ENCODE measurements at regions not wholly inside any gene's neighbourhood (a gene's known extent, or its start where the extent isn't known, plus 50 kb on each side); places are given as distances from the start of the nearest gene placed in this dataset.
A peak's percentile ranks its signal among the peaks of the same experiment; 100 is the strongest.

- no peak overlapping the region for H3K4me3 ChIP-seq (ENCODE audit: low read depth, low read length)
- no peak overlapping the region for H3K4me3 Mint-ChIP-seq
- H3K4me1 ChIP-seq (ENCODE audit: control insufficient read depth, insufficient read depth, low read length, poor library complexity, severe bottlenecking): no peaks in the 10 kb centered on the region
- no peaks in the 10 kb centered on the region for H3K36me3 Mint-ChIP-seq
- H3K27ac Mint-ChIP-seq: no peak overlapping the region
- no peaks in the 10 kb centered on the region for H3K9me3 Mint-ChIP-seq
- H3K27ac ChIP-seq (ENCODE audit: insufficient read depth, low read length, poor library complexity, severe bottlenecking): no peak overlapping the region
- DNase-seq (no peak), ATAC-seq (ENCODE audit: low read depth in 2 of 2) (no peak)
- H3K27me3 ChIP-seq (ENCODE audit: control insufficient read depth, insufficient read depth, low read length): no peaks in the 10 kb centered on the region
- H3K4me1 Mint-ChIP-seq: peaks cover 0 to 8% (median 4%) of the 10 kb centered on the region in 4 donors
- H3K36me3 ChIP-seq (ENCODE audit: control insufficient read depth, insufficient read depth, low read length): no peaks in the 10 kb centered on the region
- H3K27me3 Mint-ChIP-seq: peaks cover 16% of the 10 kb centered on the region
- no peaks in the 10 kb centered on the region for H3K9me3 ChIP-seq (ENCODE audit: control insufficient read depth in 2 of 2, low read length in 2 of 2)
Measured at GRCh38 chr6:134627707-134628106, 309.8 kb upstream of the SGK1 start.

DNA sequence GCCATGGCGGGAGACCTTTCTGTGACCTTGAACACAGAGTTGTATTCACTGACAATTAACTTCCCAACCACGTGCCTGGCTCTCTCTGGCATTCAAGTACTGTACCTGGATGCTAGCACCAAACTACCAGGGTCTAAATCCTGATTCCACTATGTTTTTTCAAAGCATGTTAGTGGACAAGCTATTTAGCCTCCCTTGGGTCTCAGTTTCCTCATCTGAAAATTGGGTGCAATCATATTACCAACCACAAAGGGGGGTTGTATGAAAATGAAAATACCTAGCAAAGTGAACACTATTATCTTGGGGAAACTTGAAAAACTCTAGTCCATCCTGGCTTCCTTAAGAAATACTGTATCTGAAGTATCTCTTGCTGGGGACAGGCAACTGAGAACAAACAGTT, 308.7 kb upstream of the SGK1 start:
- Mint-ChIP-seq H3K4me1 (peaks cover 0 to 2% (median 0%) of the 10 kb centered on the region in 4 donors), H3K27me3 (peaks cover 14% of the 10 kb centered on the region), H3K4me3 (no peak overlapping the region), H3K9me3 (no peaks in the 10 kb centered on the region), H3K36me3 (no peaks in the 10 kb centered on the region), H3K27ac (no peak overlapping the region)
- no peak overlapping the region for H3K27ac ChIP-seq (ENCODE audit: insufficient read depth, low read length, poor library complexity, severe bottlenecking)
- no peaks in the 10 kb centered on the region for H3K4me1 ChIP-seq (ENCODE audit: control insufficient read depth, insufficient read depth, low read length, poor library complexity, severe bottlenecking)
- H3K9me3 ChIP-seq (ENCODE audit: control insufficient read depth in 2 of 2, low read length in 2 of 2): no peaks in the 10 kb centered on the region
- DNase-seq: no peak
- ATAC-seq (ENCODE audit: low read depth in 2 of 2): no peak
- no peak overlapping the region for H3K4me3 ChIP-seq (ENCODE audit: low read depth, low read length)
- no peaks in the 10 kb centered on the region for H3K36me3 ChIP-seq (ENCODE audit: control insufficient read depth, insufficient read depth, low read length)
- peaks cover under 1% of the 10 kb centered on the region for H3K27me3 ChIP-seq (ENCODE audit: control insufficient read depth, insufficient read depth, low read length)

GRCh38 chr6:134626086-134626485, 308.2 kb upstream of the SGK1 start:
- no peaks in the 10 kb centered on the region for H3K36me3 ChIP-seq (ENCODE audit: control insufficient read depth, insufficient read depth, low read length)
- H3K4me3 ChIP-seq (ENCODE audit: low read depth, low read length): no peak overlapping the region
- Mint-ChIP-seq H3K4me3 (no peak overlapping the region), H3K9me3 (no peaks in the 10 kb centered on the region), H3K27ac (no peak overlapping the region), H3K27me3 (peaks cover 16% of the 10 kb centered on the region), H3K4me1 (peaks cover 0 to 2% (median 0%) of the 10 kb centered on the region in 4 donors), H3K36me3 (no peaks in the 10 kb centered on the region)
- no peak for DNase-seq
- H3K4me1 ChIP-seq (ENCODE audit: control insufficient read depth, insufficient read depth, low read length, poor library complexity, severe bottlenecking): no peaks in the 10 kb centered on the region
- no peak overlapping the region for H3K27ac ChIP-seq (ENCODE audit: insufficient read depth, low read length, poor library complexity, severe bottlenecking)
- ATAC-seq (ENCODE audit: low read depth in 2 of 2): no peak
- no peaks in the 10 kb centered on the region for H3K9me3 ChIP-seq (ENCODE audit: control insufficient read depth in 2 of 2, low read length in 2 of 2)
- peaks cover 2% of the 10 kb centered on the region for H3K27me3 ChIP-seq (ENCODE audit: control insufficient read depth, insufficient read depth, low read length)

- H3K4me1 Mint-ChIP-seq: peaks cover 0 to 2% (median under 1%) of the 10 kb centered on the region in 4 donors
- H3K4me3 ChIP-seq (ENCODE audit: low read depth, low read length): no peak overlapping the region
- no peaks in the 10 kb centered on the region for H3K9me3 ChIP-seq (ENCODE audit: control insufficient read depth in 2 of 2, low read length in 2 of 2)
- H3K4me1 ChIP-seq (ENCODE audit: control insufficient read depth, insufficient read depth, low read length, poor library complexity, severe bottlenecking): no peaks in the 10 kb centered on the region
- H3K27ac ChIP-seq (ENCODE audit: insufficient read depth, low read length, poor library complexity, severe bottlenecking): no peak overlapping the region
- peaks cover 0 to 1% (median 0%) of the 10 kb centered on the region in 7 donors for H3K9me3 Mint-ChIP-seq
- no peak overlapping the region for H3K4me3 Mint-ChIP-seq
- H3K27ac Mint-ChIP-seq: no peak overlapping the region
- ATAC-seq (ENCODE audit: low read depth in 2 of 2) (no peak), DNase-seq (no peak)
- no peaks in the 10 kb centered on the region for H3K36me3 Mint-ChIP-seq
- H3K27me3 Mint-ChIP-seq: peaks cover 16% of the 10 kb centered on the region
- H3K27me3 ChIP-seq (ENCODE audit: control insufficient read depth, insufficient read depth, low read length): peaks cover 2% of the 10 kb centered on the region
- H3K36me3 ChIP-seq (ENCODE audit: control insufficient read depth, insufficient read depth, low read length): no peaks in the 10 kb centered on the region
Measured at GRCh38 chr6:134624781-134625180, 306.9 kb upstream of the SGK1 start.

- H3K4me3 Mint-ChIP-seq: no peak overlapping the region
- H3K4me3 ChIP-seq (ENCODE audit: low read depth, low read length): no peak overlapping the region
- no peaks in the 10 kb centered on the region for H3K36me3 Mint-ChIP-seq
- no peak overlapping the region for H3K27ac Mint-ChIP-seq
- peaks cover 0 to 2% (median 0%) of the 10 kb centered on the region in 7 donors for H3K9me3 Mint-ChIP-seq
- peaks cover 2% of the 10 kb centered on the region for H3K27me3 ChIP-seq (ENCODE audit: control insufficient read depth, insufficient read depth, low read length)
- H3K4me1 ChIP-seq (ENCODE audit: control insufficient read depth, insufficient read depth, low read length, poor library complexity, severe bottlenecking): no peaks in the 10 kb centered on the region
- ATAC-seq (ENCODE audit: low read depth in 2 of 2): no peak
- H3K27me3 Mint-ChIP-seq: peaks cover 20% of the 10 kb centered on the region
- H3K9me3 ChIP-seq (ENCODE audit: control insufficient read depth in 2 of 2, low read length in 2 of 2): no peaks in the 10 kb centered on the region
- H3K36me3 ChIP-seq (ENCODE audit: control insufficient read depth, insufficient read depth, low read length): no peaks in the 10 kb centered on the region
- no peak for DNase-seq
- no peak overlapping the region for H3K27ac ChIP-seq (ENCODE audit: insufficient read depth, low read length, poor library complexity, severe bottlenecking)
- peaks cover 4 to 8% (median 5%) of the 10 kb centered on the region in 4 donors for H3K4me1 Mint-ChIP-seq
Measured at GRCh38 chr6:134623401-134623800, 305.5 kb upstream of the SGK1 start.

- no peak for ATAC-seq (ENCODE audit: low read depth in 2 of 2)
- no peak overlapping the region for H3K4me3 Mint-ChIP-seq
- H3K36me3 ChIP-seq (ENCODE audit: control insufficient read depth, insufficient read depth, low read length): no peaks in the 10 kb centered on the region
- H3K27ac Mint-ChIP-seq: no peak overlapping the region
- H3K9me3 ChIP-seq (ENCODE audit: control insufficient read depth in 2 of 2, low read length in 2 of 2): no peaks in the 10 kb centered on the region
- peaks cover 21% of the 10 kb centered on the region for H3K27me3 Mint-ChIP-seq
- no peaks in the 10 kb centered on the region for H3K36me3 Mint-ChIP-seq
- H3K27ac ChIP-seq (ENCODE audit: insufficient read depth, low read length, poor library complexity, severe bottlenecking): no peak overlapping the region
- no peaks in the 10 kb centered on the region for H3K4me1 ChIP-seq (ENCODE audit: control insufficient read depth, insufficient read depth, low read length, poor library complexity, severe bottlenecking)
- no peak for DNase-seq
- H3K4me3 ChIP-seq (ENCODE audit: low read depth, low read length): no peak overlapping the region
- H3K9me3 Mint-ChIP-seq: peaks cover 0 to 2% (median 0%) of the 10 kb centered on the region in 7 donors
- peaks cover 4 to 8% (median 6%) of the 10 kb centered on the region in 4 donors for H3K4me1 Mint-ChIP-seq
- peaks cover 2% of the 10 kb centered on the region for H3K27me3 ChIP-seq (ENCODE audit: control insufficient read depth, insufficient read depth, low read length)
Measured at GRCh38 chr6:134622382-134623173, 304.7 kb upstream of the SGK1 start.

DNA sequence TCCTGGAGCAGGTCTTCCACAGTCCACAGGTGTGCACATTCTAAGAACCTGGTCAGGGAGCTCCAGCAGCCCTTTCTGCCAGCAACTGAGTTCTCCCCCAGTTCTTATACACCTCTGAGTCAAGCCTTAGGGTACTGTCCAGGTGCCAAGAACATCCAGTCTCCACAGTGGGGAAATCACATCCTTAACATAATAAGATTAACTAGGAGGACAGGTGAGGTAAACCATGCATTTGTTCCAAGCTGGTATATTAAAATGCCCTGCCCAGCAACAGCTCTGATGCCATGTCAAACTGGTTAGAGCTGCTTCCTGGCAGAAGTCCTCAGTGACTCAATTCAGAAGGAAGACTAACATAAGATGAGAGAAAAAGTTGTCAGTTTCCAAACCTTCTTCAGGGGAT, 303.9 kb upstream of the SGK1 start:
- H3K4me1 Mint-ChIP-seq: peaks cover 4 to 8% (median 6%) of the 10 kb centered on the region in 4 donors
- Histone ChIP-seq H3K36me3 (ENCODE audit: control insufficient read depth, insufficient read depth, low read length) (no peaks in the 10 kb centered on the region), H3K27me3 (ENCODE audit: control insufficient read depth, insufficient read depth, low read length) (peaks cover 2% of the 10 kb centered on the region), H3K4me3 (ENCODE audit: low read depth, low read length) (no peak overlapping the region), H3K9me3 (ENCODE audit: control insufficient read depth in 2 of 2, low read length in 2 of 2) (no peaks in the 10 kb centered on the region), H3K4me1 (ENCODE audit: control insufficient read depth, insufficient read depth, low read length, poor library complexity, severe bottlenecking) (no peaks in the 10 kb centered on the region), H3K27ac (ENCODE audit: insufficient read depth, low read length, poor library complexity, severe bottlenecking) (no peak overlapping the region)
- peak overlapping the region in 1 of 3 donors; percentile 11 for H3K27ac Mint-ChIP-seq
- ATAC-seq (ENCODE audit: low read depth in 2 of 2) (no peak), DNase-seq (no peak)
- peaks cover 0 to 2% (median 0%) of the 10 kb centered on the region in 7 donors for H3K9me3 Mint-ChIP-seq
- H3K27me3 Mint-ChIP-seq: peaks cover 21% of the 10 kb centered on the region
- no peak overlapping the region for H3K4me3 Mint-ChIP-seq
- H3K36me3 Mint-ChIP-seq: no peaks in the 10 kb centered on the region

DNA sequence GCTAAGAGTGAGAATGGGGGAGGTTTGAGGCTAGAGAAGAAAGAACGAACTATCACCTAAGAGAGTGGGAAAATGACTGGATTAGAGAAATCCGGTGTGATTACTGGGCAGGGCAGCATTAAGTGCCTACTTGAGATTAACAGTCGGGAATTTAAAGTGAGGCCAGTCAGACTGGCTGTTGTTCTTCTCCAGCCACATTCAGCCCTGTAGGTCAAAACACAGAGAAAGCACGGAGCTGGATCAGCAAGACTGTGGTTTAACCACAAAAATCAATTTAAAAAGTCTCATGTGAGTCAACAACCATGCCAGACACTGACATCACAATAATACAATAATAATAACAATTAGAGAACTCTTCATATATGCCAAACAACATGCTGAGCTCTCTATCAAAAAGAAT, 301.9 kb upstream of the SGK1 start:
- H3K27me3 ChIP-seq (ENCODE audit: control insufficient read depth, insufficient read depth, low read length): peaks cover 2% of the 10 kb centered on the region
- Mint-ChIP-seq H3K36me3 (no peaks in the 10 kb centered on the region), H3K27me3 (peaks cover 21% of the 10 kb centered on the region)

More for the DNA sequence above, 301.9 kb upstream of the SGK1 start:
- Mint-ChIP-seq H3K4me1 (peaks cover 4 to 8% (median 6%) of the 10 kb centered on the region in 4 donors), H3K27ac (peak overlapping the region in 1 of 3 donors; percentile 18), H3K9me3 (peaks cover 0 to 2% (median 0%) of the 10 kb centered on the region in 7 donors), H3K4me3 (no peak overlapping the region)
- H3K4me3 ChIP-seq (ENCODE audit: low read depth, low read length): no peak overlapping the region
- no peak overlapping the region for H3K27ac ChIP-seq (ENCODE audit: insufficient read depth, low read length, poor library complexity, severe bottlenecking)
- H3K36me3 ChIP-seq (ENCODE audit: control insufficient read depth, insufficient read depth, low read length): no peaks in the 10 kb centered on the region
- H3K4me1 ChIP-seq (ENCODE audit: control insufficient read depth, insufficient read depth, low read length, poor library complexity, severe bottlenecking): no peaks in the 10 kb centered on the region
- DNase-seq (no peak), ATAC-seq (ENCODE audit: low read depth in 2 of 2) (no peak)
- H3K9me3 ChIP-seq (ENCODE audit: control insufficient read depth in 2 of 2, low read length in 2 of 2): no peaks in the 10 kb centered on the region

Measured in CD4-positive, CD25-positive, alpha-beta regulatory T cell (primary cell).